Ascending aorta (tissue), 2 donors: ENCODE measurements at regions not wholly inside any gene's neighbourhood (a gene's known extent, or its start where the extent isn't known, plus 50 kb on each side); places are given as distances from the start of the nearest gene placed in this dataset.

Experiments used
- DNase-seq, 2 donors: peaks; one replicate each; pipeline ENCODE4 v3.0.0-alpha.2; 2019; ENCODE audit warnings: low spot score in 2 of 2
- H3K27ac ChIP-seq, 2 donors: fragments of 200-600 bp; sonication (generic); one replicate each; pipeline ENCODE4 v1.5.1; 2016 to 2017; ENCODE audit warnings: mild to moderate bottlenecking in 1 of 2
- H3K27me3 ChIP-seq: fragments of 200-600 bp; sonication (generic); one replicate; pipeline ENCODE4 v1.5.1; 2017
- H3K36me3 ChIP-seq, 2 donors: fragments of 200-600 bp; sonication (generic); one replicate each; pipeline ENCODE4 v1.5.1; 2016
- H3K4me1 ChIP-seq, 2 donors: fragments of 200-600 bp; sonication (generic); one replicate each; pipeline ENCODE4 v1.5.1; 2016 to 2017; ENCODE audit warnings: mild to moderate bottlenecking in 1 of 2
- H3K4me3 ChIP-seq, 2 donors: fragments of 200-600 bp; sonication (generic); one replicate each; pipeline ENCODE4 v1.5.1; 2016 to 2017; ENCODE audit warnings: mild to moderate bottlenecking in 1 of 2
- H3K9me3 ChIP-seq, 2 donors: fragments of 200-600 bp; sonication (generic); one replicate each; pipeline ENCODE4 v1.5.1; 2016
- CTCF ChIP-seq, 3 experiments: fragments of 200-600 bp in 2 of 3; fragments of 450-650 bp in 1 of 3; sonication (generic) in 2 of 3; IDR thresholded peaks; one replicate each; pipeline ENCODE4 v1.5.1; 2016 to 2019; ENCODE audit warnings: antibody characterized with exemption in 3 of 3, mild to moderate bottlenecking in 1 of 3, moderate library complexity in 1 of 3
- intact Hi-C: fragments of 100-400 bp; cut with DNase I; formaldehyde crosslinking; loops from one replicate; pipeline ENCODE4 v1.15.1; 2023

- intact Hi-C loops, result no loop called here
- Histone ChIP-seq H3K4me3 (no peak overlapping the region), H3K36me3 (no peaks in the 10 kb centered on the region), H3K4me1 (no peaks in the 10 kb centered on the region), H3K27me3 (no peaks in the 10 kb centered on the region), H3K9me3 (no peaks in the 10 kb centered on the region), H3K27ac (no peak overlapping the region)
- no peak for TF ChIP-seq CTCF (IDR thresholded peaks at IDR 0.05)
- no peak for DNase-seq
These were observed 378.8 kb upstream of the TBX3 start for GRCh38 chr12:115062741-115063140.

GRCh38 chr12:115060477-115061168 lies 376.6 kb upstream of the TBX3 start:
- Histone ChIP-seq H3K9me3 (no peaks in the 10 kb centered on the region), H3K36me3 (no peaks in the 10 kb centered on the region), H3K4me1 (no peaks in the 10 kb centered on the region), H3K27ac (no peak overlapping the region), H3K27me3 (no peaks in the 10 kb centered on the region), H3K4me3 (no peak overlapping the region)
- no peak for DNase-seq
- no peak for TF ChIP-seq CTCF (IDR thresholded peaks at IDR 0.05)
- intact Hi-C loops, result no loop called here

GRCh38 chr12:115057445-115057844 lies 373.5 kb upstream of the TBX3 start:
- Histone ChIP-seq H3K27ac (no peak overlapping the region), H3K4me3 (no peak overlapping the region), H3K4me1 (no peaks in the 10 kb centered on the region), H3K9me3 (no peaks in the 10 kb centered on the region), H3K36me3 (no peaks in the 10 kb centered on the region), H3K27me3 (no peaks in the 10 kb centered on the region)
- no peak for DNase-seq
- TF ChIP-seq CTCF (IDR thresholded peaks at IDR 0.05), result no peak
- intact Hi-C loops, result no loop called here

GRCh38 chr12:115051378-115051777 lies 367.4 kb upstream of the TBX3 start:
- DNase-seq, result no peak
- H3K27me3 ChIP-seq, result no peaks in the 10 kb centered on the region
- H3K27ac ChIP-seq, result no peak overlapping the region
- no peaks in the 10 kb centered on the region for H3K36me3 ChIP-seq
- intact Hi-C loops, result no loop called here
- no peak overlapping the region for H3K4me3 ChIP-seq
- TF ChIP-seq CTCF (IDR thresholded peaks at IDR 0.05), result no peak
- no peaks in the 10 kb centered on the region for H3K9me3 ChIP-seq
- no peaks in the 10 kb centered on the region for H3K4me1 ChIP-seq

GRCh38 chr12:115049614-115050013 lies 365.6 kb upstream of the TBX3 start:
- Histone ChIP-seq H3K9me3 (no peaks in the 10 kb centered on the region), H3K27me3 (no peaks in the 10 kb centered on the region), H3K4me3 (no peak overlapping the region), H3K27ac (no peak overlapping the region), H3K36me3 (no peaks in the 10 kb centered on the region), H3K4me1 (no peaks in the 10 kb centered on the region)
- intact Hi-C loops, result no loop called here
- TF ChIP-seq CTCF (IDR thresholded peaks at IDR 0.05), result no peak
- DNase-seq, result no peak

- DNase-seq, result no peak
- no peak overlapping the region for H3K4me3 ChIP-seq
- H3K36me3 ChIP-seq, result no peaks in the 10 kb centered on the region
- no peak overlapping the region for H3K27ac ChIP-seq
- intact Hi-C loops, result no loop called here
- no peaks in the 10 kb centered on the region for H3K4me1 ChIP-seq
- no peaks in the 10 kb centered on the region for H3K9me3 ChIP-seq
- no peak for TF ChIP-seq CTCF (IDR thresholded peaks at IDR 0.05)
- H3K27me3 ChIP-seq, result no peaks in the 10 kb centered on the region
These were observed 362.8 kb upstream of the TBX3 start for GRCh38 chr12:115046805-115047204.
